ENCODE measurements at regions not wholly inside any gene's neighbourhood (a gene's known extent, or its start where the extent isn't known, plus 50 kb on each side); places are given as distances from the start of the nearest gene placed in this dataset.
"Not testable (repeated sequence)": the region's sequence is repeated elsewhere in the genome, so short reads cannot be mapped to it uniquely, and the experiment has no call there.

DNA sequence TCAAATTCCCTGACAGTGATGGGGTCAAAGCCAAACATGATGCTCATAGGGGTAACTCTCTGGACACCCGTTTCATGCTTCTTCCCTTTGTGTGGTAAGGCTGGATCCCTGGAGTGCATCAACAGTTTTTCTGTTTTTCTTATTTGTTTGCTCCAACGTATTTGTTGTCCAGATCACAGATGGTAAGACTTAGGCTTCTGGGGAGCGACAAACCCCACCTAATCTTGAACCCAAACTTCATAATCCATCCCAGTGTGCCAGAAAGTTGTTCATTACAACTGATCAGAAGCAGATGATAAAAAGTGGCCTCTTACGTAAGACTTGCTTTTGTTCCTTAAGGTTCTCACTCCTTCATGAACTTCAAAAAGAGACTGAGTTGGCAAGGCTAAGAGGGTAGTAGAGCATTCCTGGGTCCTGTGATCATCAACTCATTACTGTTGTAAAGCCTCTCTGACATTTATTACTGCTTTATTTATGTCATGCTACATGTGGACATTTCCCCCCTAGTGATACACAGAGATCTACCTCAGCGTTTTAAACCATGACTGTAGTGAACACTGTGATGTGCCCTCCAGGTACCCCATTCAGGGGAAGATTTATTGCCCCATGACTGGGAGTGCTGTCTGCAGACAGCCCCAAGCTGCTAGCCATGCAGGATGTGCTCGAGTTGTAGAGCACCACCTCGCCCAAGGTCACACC is 125.6 kb downstream of the CCDC71L start:
- FAIRE-seq (no peak), DNase-seq (ENCODE audit: insufficient read length, low spot score) (no peak)

DNA sequence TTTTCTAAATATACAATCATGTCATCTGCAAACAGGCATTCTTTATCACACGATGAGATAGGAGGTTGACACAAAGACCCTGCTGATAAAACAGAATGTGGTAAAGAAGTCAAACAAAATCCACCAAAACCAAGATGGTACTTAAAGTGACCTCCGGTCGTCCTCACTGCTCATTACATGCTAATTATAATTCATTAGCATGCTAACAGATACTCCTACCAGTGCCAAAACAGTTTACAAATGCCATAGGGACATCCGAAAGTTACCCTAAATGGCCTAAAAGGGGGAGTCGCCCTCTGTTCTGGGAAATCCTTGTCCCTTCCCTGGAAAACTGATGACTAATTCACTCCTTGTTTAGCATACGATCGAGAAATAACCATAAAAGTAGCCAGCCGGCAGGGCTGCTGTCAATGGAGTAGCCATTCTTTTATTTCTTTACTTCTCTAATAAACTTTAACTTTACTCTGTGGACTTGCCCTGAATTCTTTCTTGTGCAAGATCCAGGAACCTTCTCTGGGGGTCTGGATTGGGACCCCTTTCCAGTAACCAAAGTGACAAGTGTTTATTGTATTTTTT is 126.6 kb downstream of the CCDC71L start:
- no peak for FAIRE-seq
- no peak for DNase-seq (ENCODE audit: insufficient read length, low spot score)

DNA sequence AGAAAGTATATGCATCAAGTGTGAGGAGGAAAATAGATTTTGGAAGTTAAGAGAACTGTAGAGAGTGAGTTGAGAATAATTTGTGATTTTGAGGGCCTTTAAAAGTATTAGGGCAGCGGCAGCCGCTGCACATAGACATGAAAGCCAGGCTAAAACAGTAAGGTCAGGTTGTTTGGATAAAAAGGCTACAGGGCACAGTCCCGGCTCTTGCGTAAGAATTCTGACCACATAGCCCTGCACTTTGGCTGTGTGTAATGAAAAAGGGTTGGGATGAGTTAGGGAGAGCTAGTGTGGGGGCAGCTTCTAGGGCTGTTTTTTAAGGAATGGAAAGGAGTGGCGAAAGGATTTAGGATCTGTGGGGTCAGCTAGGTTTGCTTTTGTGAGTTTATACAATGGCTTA is 130.8 kb downstream of the CCDC71L start:
- not testable (repeated sequence) for DNase-seq (ENCODE audit: insufficient read length, low spot score); FAIRE-seq

DNA sequence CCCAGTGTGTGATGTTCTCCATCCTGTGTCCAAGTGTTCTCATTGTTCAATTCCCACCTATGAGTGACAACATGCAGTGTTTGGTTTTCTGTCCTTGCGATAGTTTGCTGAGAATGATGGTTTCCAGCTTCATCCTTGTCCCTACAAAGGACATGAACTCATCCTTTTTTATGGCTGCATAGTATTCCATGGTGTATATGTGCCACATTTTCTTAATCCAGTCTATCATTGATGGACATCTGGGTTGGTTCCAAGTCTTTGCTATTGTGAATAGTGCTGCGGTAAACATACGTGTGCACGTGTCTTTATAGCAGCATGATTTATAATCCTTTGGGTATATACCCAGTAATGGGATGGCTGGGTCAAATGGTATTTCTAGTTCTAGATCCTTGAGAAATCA is 134.3 kb downstream of the CCDC71L start:
- DNase-seq (ENCODE audit: insufficient read length, low spot score); FAIRE-seq: not testable (repeated sequence)

DNA sequence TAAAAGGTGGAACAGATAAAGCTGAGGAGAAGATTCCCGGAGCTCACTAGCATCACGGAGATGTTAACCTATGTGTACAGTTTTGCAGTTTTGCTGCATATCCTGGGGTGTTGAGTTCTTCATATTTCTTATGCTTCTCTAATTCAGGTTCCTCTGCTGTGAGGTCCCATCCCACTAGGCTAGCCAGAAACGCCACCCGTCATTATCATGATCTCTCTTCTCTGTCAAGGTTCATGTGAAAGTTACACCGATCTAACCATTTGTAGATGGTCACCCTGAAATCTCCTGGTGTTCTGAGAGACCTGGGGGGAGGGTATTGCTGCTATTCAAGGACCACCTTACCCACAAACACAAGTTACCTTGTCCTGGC is 136.3 kb downstream of the CCDC71L start:
- DNase-seq (ENCODE audit: insufficient read length, low spot score) (no peak), FAIRE-seq (no peak)

DNA sequence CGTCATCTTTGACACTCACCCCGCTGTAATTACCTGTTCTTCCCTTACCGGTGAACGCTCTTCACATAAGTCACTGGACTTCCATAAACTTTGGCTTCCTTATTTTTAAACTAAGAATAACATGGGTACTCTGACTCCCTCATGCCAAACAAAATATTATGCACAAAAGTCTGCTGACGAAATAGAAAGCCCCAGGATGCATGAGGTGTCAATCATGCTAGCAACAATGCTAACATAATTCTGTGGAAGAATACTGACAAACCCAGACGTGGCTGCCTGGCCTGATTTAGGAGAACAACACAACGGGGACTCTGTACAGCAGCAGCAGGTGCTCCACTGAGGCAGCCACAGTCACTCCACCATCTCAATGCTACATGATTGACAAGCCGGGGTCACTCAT is 137.5 kb downstream of the CCDC71L start:
- DNase-seq (ENCODE audit: insufficient read length, low spot score) (no peak), FAIRE-seq (no peak)

DNA sequence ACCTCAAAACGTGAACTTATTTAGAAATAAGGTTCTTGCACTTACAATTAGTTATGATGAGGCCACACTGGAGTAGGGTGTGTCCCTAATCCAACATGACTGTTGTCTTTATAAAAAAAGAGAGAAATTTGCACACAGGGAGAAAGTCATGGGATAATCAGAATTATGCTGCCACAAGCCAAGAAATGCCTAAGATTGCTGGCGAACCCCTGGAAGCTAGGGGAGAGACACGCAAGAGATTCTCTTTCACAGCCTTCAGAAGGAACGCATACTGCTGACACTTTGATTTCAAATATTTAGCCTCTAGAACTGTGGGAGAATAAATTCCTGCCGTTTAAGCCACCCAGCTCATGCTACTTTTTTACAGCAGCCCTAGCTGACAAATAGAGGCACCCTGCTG is 138.3 kb downstream of the CCDC71L start:
- DNase-seq (ENCODE audit: insufficient read length, low spot score) = no peak
- FAIRE-seq = no peak

DNA sequence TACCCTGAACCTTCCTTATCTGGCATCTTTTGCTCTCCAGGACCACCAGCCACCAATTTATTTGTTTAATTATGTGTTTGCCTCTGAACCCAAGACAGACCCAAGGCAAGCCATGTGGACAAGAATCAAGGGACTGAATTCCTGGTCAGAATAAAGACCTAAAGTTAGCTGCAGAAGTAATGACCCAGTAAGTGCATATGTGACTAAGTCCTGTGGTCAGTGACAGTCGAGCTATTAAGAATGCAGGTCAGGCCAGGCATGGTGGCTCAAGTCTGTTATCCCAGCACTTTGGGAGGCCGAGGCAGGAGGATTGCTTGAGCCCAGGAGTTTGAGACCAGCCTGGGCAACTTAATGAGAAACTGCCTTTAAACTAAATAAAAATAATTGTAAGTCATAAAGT is 139.4 kb downstream of the CCDC71L start:
- DNase-seq (ENCODE audit: insufficient read length, low spot score) (no peak), FAIRE-seq (no peak)

DNA sequence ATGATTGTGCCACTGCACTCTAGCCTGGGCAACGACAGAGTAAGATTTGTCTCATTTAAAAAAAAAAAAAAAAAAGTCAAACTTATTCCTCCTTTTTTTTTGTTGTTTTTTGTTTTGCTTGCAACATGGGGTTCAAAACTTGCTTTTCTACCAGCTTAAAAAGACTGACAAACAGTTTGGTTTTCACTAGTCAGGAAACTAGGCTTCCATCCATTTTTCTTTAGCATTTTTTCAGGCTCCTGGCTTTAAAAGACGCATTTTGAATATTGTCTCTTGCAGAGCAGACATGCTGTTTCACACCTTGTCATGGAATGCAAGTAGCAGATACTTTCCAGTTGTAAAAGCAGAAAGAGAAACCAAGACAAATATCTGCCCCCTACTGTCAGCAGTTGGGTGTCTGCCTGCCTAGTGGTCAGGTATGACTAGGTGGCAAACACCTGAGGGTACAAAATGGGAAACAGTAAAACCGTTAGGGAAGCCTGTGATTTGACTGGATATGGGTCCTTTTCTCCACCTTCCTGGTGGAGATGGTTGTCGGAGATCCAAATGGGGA is 139.9 kb downstream of the CCDC71L start:
- DNase-seq (ENCODE audit: insufficient read length, low spot score) = peak; percentile 15
- FAIRE-seq = no peak

DNA sequence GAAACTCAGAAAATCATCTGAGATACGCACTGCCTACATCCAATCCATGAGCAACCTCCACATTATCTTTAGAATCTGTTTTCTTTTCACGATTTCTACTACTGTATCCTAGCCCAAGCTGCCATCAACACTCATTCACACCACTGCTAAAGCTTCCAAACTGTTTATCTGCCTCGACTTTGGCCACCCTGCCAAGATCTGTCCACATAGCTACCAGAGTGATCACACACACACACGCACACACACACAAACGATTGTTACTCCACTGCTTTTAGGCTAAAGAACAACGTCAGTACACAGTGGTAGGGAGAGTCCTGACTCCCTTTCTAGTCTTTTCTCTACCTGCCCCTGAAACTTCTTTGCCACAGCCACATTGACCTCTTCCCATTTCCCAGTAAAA is 142.0 kb downstream of the CCDC71L start:
- no peak for DNase-seq (ENCODE audit: insufficient read length, low spot score)
- no peak for FAIRE-seq

DNA sequence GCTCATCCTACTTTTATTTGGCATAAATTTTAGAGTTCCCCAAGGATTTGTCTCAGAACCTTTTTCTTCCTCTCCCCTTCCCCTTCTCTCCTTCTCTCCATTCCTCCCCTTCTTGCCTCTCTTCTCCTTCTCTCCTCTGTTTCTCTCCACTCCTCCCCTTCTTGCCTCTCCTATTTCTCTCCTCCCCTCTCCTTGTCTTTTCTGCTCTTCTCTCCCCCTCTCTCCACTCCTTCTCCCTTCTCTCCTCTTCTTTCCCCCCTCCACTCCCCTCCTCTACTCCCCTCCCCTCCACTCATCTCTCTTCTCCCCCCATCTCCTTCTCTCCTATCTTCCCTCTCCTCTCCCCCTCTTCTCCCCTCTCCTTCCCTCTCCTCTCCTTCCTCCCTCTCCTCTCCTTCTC is 142.7 kb downstream of the CCDC71L start:
- no peak for DNase-seq (ENCODE audit: insufficient read length, low spot score)
- no peak for FAIRE-seq

DNA sequence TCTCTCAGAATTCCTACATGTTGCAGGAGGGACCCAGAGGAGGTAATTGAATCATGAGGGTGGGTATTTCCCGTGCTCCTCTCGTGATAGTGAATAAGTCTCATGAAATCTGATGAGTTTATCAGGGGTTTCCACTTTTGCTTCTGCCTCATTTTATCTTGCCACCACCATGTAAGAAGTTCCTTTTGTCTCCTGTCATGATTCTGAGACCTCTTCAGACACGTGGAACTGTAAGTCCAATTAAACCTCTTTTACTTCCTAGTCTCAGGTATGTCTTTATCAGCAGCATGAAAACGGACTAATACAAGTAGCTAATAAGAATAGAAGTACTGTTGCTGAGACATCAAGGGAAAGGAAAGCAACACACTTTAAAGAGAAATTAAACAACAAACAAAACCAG is 143.4 kb downstream of the CCDC71L start:
- DNase-seq (ENCODE audit: insufficient read length, low spot score) = no peak
- no peak for FAIRE-seq

DNA sequence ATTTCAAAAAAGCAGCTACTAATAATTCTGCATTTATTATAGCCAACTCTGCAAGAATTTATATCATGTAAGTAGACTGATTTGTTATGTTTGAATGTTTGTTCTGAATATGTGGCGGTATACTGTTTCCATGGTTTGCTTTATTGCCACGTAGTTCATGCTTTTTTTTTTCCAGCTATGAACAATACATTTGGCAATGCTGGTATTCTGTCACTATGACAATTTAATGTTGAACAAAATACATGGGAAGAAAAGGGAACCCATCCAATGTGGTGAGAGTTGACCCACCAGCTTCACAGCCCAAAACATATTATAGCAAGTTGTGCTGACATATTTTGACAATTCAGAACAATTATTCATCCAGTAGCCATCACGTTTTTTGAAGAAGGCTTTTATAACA is 145.6 kb downstream of the CCDC71L start:
- DNase-seq (ENCODE audit: insufficient read length, low spot score) = no peak
- no peak for FAIRE-seq

DNA sequence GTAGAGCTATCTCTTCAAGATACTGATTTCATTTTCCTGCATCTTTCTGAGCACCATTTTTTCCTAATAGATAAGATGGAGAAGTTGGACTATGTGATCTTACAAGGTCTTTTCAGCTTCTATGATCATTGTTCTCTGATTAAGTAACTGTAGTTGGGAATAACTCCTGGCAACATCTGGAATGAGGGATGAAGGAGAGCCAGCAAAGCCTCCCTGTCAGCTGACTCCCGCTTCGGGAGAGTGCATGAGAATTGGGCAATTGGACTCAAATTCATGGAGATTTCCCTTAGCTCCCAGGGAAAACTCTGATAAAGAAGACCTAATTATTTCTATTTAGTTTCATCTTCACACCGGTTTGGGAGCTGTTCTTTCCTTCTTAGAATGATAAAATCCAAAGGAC is 146.1 kb downstream of the CCDC71L start:
- FAIRE-seq = no peak
- DNase-seq (ENCODE audit: insufficient read length, low spot score) = no peak

DNA sequence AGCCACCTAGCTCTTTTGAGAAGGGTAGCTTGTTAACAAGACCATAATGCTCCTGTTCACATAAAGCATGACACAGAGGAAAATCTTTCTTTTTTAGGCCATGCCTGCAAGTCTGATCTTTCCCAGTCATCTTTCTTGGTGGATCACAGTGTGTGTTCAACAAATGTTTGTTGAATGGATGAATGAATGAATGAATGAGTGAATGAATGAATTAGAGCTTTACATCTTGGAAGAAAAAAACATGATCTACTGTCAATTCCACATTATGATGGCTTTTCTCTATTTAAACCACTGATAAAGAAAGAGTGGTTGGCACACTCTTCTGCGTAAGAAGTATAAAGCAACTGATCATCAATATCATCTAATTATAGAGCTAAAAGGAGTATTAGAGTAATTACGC is 148.7 kb downstream of the CCDC71L start:
- FAIRE-seq (no peak), DNase-seq (ENCODE audit: insufficient read length, low spot score) (no peak)

DNA sequence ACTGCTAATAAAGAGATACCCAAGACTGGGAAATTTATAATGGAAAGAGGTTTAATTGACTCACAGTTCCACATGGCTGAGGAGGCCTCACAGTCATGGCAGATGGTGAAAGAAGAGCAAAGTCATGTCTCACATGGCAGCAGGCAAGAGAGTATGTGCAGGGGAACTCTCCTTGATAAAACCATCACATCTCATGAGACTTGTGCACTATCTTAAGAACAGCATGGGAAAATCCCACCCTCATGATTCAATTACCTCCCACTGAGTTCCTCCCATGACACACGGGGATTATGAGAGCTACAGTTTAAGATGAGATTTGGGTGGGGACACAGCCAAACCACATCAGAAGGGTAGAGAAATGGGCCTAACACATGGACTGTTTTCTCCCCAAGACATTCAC is 156.3 kb downstream of the CCDC71L start:
- FAIRE-seq = no peak
- DNase-seq (ENCODE audit: insufficient read length, low spot score) = no peak

DNA sequence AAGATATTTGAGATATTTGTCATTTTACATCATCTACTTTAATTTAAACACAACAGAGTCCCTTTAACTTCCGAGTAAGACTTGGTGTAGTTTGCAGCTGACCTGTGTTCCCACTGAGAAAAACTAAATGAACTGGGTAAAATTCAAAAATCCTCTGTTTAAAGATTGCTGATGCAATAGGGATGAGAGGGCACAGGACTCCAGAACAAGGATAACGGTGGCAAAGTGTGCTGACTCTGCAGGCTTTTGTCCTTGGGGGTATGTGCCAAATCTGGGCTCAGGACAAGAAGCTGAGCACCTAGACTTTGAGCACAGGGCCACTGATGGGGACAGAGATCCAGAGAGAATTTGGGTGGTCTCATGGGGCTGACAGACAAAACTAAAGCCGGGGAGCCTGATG is 156.8 kb downstream of the CCDC71L start:
- no peak for FAIRE-seq
- DNase-seq (ENCODE audit: insufficient read length, low spot score) = no peak

DNA sequence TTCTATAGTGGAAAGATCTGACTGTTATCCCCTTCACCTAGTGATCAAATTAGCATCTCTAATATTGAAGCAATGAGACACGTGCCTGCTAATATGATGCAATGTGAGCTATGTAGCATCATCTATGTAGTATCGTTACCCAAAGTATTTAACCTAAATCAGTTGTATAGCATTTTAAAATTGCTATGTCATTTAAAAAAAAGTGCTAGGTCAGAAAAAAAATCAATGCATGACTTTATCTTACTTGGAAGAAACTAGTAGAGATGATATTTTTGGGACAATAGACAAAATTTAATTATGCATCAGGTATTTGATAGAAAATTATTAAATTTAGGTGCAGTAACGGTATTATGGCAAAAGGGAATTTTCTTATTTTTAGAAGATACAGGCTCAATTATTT is 157.3 kb downstream of the CCDC71L start:
- FAIRE-seq (no peak), DNase-seq (ENCODE audit: insufficient read length, low spot score) (no peak)

DNA sequence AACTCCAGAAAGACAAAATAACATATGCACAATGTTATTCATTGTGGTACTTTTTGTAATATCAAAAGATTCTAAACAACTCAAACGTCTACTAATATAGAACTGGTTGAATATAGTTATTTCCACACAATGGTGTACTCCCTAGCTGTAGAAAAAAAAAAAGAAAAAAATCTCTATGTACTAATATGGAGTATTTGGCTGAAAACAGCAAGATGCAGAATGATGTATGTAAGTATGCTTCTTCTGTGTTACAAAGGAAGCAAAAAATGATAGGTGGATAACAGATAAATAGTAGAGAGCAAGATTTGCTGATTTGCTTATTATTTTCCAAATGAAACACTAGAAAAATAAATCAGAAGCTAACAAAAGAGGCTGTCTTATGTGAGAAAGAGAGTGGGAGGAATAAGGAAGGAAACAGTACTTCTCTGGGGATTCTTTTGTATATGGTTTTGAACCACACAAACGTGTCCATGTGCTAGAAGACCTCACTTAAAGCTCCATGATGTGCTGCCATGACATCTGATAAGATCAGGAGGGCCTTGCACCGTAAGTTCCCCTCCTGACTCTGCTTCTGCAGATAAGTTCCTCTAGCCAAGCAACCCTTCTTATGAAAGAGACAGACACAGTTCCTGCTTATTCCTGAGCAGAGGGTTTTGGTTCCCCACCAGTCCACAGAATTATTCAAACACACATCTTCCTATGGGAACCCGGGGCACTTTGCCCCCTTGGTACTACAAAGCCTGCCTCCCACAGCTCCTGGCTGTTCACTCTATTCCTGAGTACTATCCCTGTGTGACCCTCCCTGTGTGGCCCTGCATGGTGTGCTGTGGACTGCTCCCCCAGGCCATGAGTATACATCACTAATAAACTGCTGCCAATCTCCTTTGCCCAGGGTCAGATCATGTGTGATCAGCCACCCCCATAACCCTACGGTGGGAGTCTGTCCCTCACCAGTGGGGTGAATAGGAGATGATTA is 159.1 kb downstream of the CCDC71L start:
- DNase-seq (ENCODE audit: insufficient read length, low spot score) = no peak
- no peak for FAIRE-seq

DNA sequence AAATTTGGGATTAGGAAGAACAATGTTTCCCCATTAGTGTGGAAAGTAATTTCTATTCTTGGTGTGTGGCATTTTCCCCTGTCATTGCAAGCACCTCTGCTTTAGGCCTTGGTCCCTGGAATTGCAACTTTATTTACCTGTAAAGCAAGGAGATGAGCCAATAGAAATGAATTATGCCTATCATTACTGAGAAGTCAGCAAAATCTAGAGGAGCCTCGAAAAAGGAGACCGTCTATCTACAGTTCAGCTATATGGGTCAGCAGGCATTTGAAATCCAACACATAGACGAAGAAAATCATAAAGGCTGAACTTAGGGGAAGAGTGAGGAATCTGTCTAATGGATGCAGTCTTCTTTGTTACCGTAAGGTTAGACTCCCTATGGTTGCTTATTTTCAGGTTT is 161.1 kb downstream of the CCDC71L start:
- no peak for FAIRE-seq
- no peak for DNase-seq (ENCODE audit: insufficient read length, low spot score)

DNA sequence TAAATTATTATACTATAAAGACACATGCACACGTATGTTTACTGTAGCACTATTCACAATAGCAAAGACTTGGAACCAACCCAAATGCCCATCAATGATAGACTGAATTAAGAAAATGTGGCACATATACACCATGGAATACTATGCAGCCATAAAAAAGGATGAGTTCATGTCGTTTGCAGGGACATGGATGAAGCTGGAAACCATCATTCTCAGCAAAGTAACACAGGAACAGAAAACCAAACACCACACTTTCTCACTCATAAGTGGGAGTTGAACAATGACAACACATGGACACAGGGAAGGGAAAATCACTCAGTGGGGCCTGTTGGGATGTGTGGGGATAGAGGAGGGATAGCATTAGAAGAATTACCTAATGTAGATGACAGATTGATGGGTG is 163.0 kb downstream of the CCDC71L start:
- FAIRE-seq = not testable (repeated sequence)

More for the DNA sequence above, 163.0 kb downstream of the CCDC71L start:
- DNase-seq (ENCODE audit: insufficient read length, low spot score) = not testable (repeated sequence)
